ENCODE measurements at regions not wholly inside any gene's neighbourhood (a gene's known extent, or its start where the extent isn't known, plus 50 kb on each side); places are given as distances from the start of the nearest gene placed in this dataset.
"Not testable (repeated sequence)": the region's sequence is repeated elsewhere in the genome, so short reads cannot be mapped to it uniquely, and the experiment has no call there.

GRCh38 chr4:117692538-117692937 is 341.7 kb upstream of the NDST3 start:
- H3K36me3 Mint-ChIP-seq (ENCODE audit: low read depth): no peaks in the 10 kb centered on the region
- H3K4me1 Mint-ChIP-seq (ENCODE audit: low read depth): no peaks in the 10 kb centered on the region
- no peak for DNase-seq (ENCODE audit: low spot score)
- no peaks in the 10 kb centered on the region for H3K9me3 Mint-ChIP-seq
- H3K27me3 Mint-ChIP-seq (ENCODE audit: low read depth): no peaks in the 10 kb centered on the region
- intact Hi-C loops (cut with micrococcal nuclease): no loop called here
- no peak overlapping the region for H3K4me3 Mint-ChIP-seq (ENCODE audit: low read depth)
- H3K27ac Mint-ChIP-seq: no peak overlapping the region

GRCh38 chr4:117699595-117699994 is 334.7 kb upstream of the NDST3 start:
- Mint-ChIP-seq H3K4me1 (ENCODE audit: low read depth) (no peaks in the 10 kb centered on the region), H3K36me3 (ENCODE audit: low read depth) (no peaks in the 10 kb centered on the region), H3K27me3 (ENCODE audit: low read depth) (no peaks in the 10 kb centered on the region), H3K9me3 (no peaks in the 10 kb centered on the region), H3K4me3 (ENCODE audit: low read depth) (no peak overlapping the region), H3K27ac (no peak overlapping the region)
- DNase-seq (ENCODE audit: low spot score): no peak
- intact Hi-C loops (cut with micrococcal nuclease): no loop called here

GRCh38 chr4:117700111-117700892 is 334.0 kb upstream of the NDST3 start:
- H3K9me3 Mint-ChIP-seq: no peaks in the 10 kb centered on the region
- H3K4me1 Mint-ChIP-seq (ENCODE audit: low read depth): no peaks in the 10 kb centered on the region
- H3K36me3 Mint-ChIP-seq (ENCODE audit: low read depth): no peaks in the 10 kb centered on the region
- no peak overlapping the region for H3K4me3 Mint-ChIP-seq (ENCODE audit: low read depth)
- intact Hi-C loops (cut with micrococcal nuclease): no loop called here
- DNase-seq (ENCODE audit: low spot score): no peak
- no peak overlapping the region for H3K27ac Mint-ChIP-seq
- H3K27me3 Mint-ChIP-seq (ENCODE audit: low read depth): no peaks in the 10 kb centered on the region

- H3K27me3 Mint-ChIP-seq (ENCODE audit: low read depth): no peaks in the 10 kb centered on the region
- no peak overlapping the region for H3K4me3 Mint-ChIP-seq (ENCODE audit: low read depth)
- no peaks in the 10 kb centered on the region for H3K4me1 Mint-ChIP-seq (ENCODE audit: low read depth)
- H3K9me3 Mint-ChIP-seq: peaks cover 9% of the 10 kb centered on the region
- DNase-seq (ENCODE audit: low spot score): no peak
- intact Hi-C loops (cut with micrococcal nuclease): no loop called here
- H3K36me3 Mint-ChIP-seq (ENCODE audit: low read depth): no peaks in the 10 kb centered on the region
- H3K27ac Mint-ChIP-seq: no peak overlapping the region
Observed at GRCh38 chr4:117702353-117702752, 331.9 kb upstream of the NDST3 start.

- H3K27me3 Mint-ChIP-seq (ENCODE audit: low read depth): no peaks in the 10 kb centered on the region
- H3K36me3 Mint-ChIP-seq (ENCODE audit: low read depth): no peaks in the 10 kb centered on the region
- H3K9me3 Mint-ChIP-seq: peaks cover 21% of the 10 kb centered on the region
- no peak for DNase-seq (ENCODE audit: low spot score)
- H3K27ac Mint-ChIP-seq: no peak overlapping the region
- intact Hi-C loops (cut with micrococcal nuclease): no loop called here
- no peaks in the 10 kb centered on the region for H3K4me1 Mint-ChIP-seq (ENCODE audit: low read depth)
- H3K4me3 Mint-ChIP-seq (ENCODE audit: low read depth): no peak overlapping the region
Observed at GRCh38 chr4:117704721-117705120, 329.6 kb upstream of the NDST3 start.

GRCh38 chr4:117740736-117741135 is 293.6 kb upstream of the NDST3 start:
- no peaks in the 10 kb centered on the region for H3K4me1 Mint-ChIP-seq (ENCODE audit: low read depth)
- no peak for DNase-seq (ENCODE audit: low spot score)
- H3K27me3 Mint-ChIP-seq (ENCODE audit: low read depth): no peaks in the 10 kb centered on the region
- no peaks in the 10 kb centered on the region for H3K9me3 Mint-ChIP-seq
- intact Hi-C loops (cut with micrococcal nuclease): loop anchor here (10.0 kb wide), 1 partner anchor 274 kb away; no protein-coding TSS in a partner anchor
- H3K27ac Mint-ChIP-seq: no peak overlapping the region
- no peaks in the 10 kb centered on the region for H3K36me3 Mint-ChIP-seq (ENCODE audit: low read depth)
- no peak overlapping the region for H3K4me3 Mint-ChIP-seq (ENCODE audit: low read depth)

- not testable (repeated sequence) for H3K27ac Mint-ChIP-seq; H3K36me3 Mint-ChIP-seq (ENCODE audit: low read depth)
Observed at GRCh38 chr4:117745379-117745778, 288.9 kb upstream of the NDST3 start.

GRCh38 chr4:117755438-117755837 is 278.8 kb upstream of the NDST3 start:
- Mint-ChIP-seq H3K4me3 (ENCODE audit: low read depth) (no peak overlapping the region), H3K9me3 (no peaks in the 10 kb centered on the region), H3K36me3 (ENCODE audit: low read depth) (no peaks in the 10 kb centered on the region), H3K4me1 (ENCODE audit: low read depth) (no peaks in the 10 kb centered on the region), H3K27ac (no peak overlapping the region), H3K27me3 (ENCODE audit: low read depth) (no peaks in the 10 kb centered on the region)
- no peak for DNase-seq (ENCODE audit: low spot score)
- intact Hi-C loops (cut with micrococcal nuclease): no loop called here

More at GRCh38 chr4:117745379-117745778, 288.9 kb upstream of the NDST3 start:
- DNase-seq (ENCODE audit: low spot score); H3K27me3 Mint-ChIP-seq (ENCODE audit: low read depth); H3K4me3 Mint-ChIP-seq (ENCODE audit: low read depth); H3K9me3 Mint-ChIP-seq; H3K4me1 Mint-ChIP-seq (ENCODE audit: low read depth): not testable (repeated sequence)
- intact Hi-C loops (cut with micrococcal nuclease): loop anchor here (10.0 kb wide), 1 partner anchor 269 kb away; no protein-coding TSS in a partner anchor

- no peaks in the 10 kb centered on the region for H3K27me3 Mint-ChIP-seq (ENCODE audit: low read depth)
- no peak overlapping the region for H3K4me3 Mint-ChIP-seq (ENCODE audit: low read depth)
- H3K4me1 Mint-ChIP-seq (ENCODE audit: low read depth): no peaks in the 10 kb centered on the region
- no peak for DNase-seq (ENCODE audit: low spot score)
- no peak overlapping the region for H3K27ac Mint-ChIP-seq
- H3K9me3 Mint-ChIP-seq: no peaks in the 10 kb centered on the region
- no peaks in the 10 kb centered on the region for H3K36me3 Mint-ChIP-seq (ENCODE audit: low read depth)
- intact Hi-C loops (cut with micrococcal nuclease): no loop called here
Observed at GRCh38 chr4:117768610-117769009, 265.7 kb upstream of the NDST3 start.

GRCh38 chr4:117770269-117771102 is 263.8 kb upstream of the NDST3 start:
- H3K4me3 Mint-ChIP-seq (ENCODE audit: low read depth): no peak overlapping the region
- no peaks in the 10 kb centered on the region for H3K9me3 Mint-ChIP-seq
- no peak overlapping the region for H3K27ac Mint-ChIP-seq
- H3K27me3 Mint-ChIP-seq (ENCODE audit: low read depth): no peaks in the 10 kb centered on the region
- intact Hi-C loops (cut with micrococcal nuclease): no loop called here
- no peaks in the 10 kb centered on the region for H3K4me1 Mint-ChIP-seq (ENCODE audit: low read depth)
- H3K36me3 Mint-ChIP-seq (ENCODE audit: low read depth): no peaks in the 10 kb centered on the region
- no peak for DNase-seq (ENCODE audit: low spot score)

- H3K36me3 Mint-ChIP-seq (ENCODE audit: low read depth): no peaks in the 10 kb centered on the region
- H3K4me3 Mint-ChIP-seq (ENCODE audit: low read depth): no peak overlapping the region
- no peaks in the 10 kb centered on the region for H3K27me3 Mint-ChIP-seq (ENCODE audit: low read depth)
- H3K4me1 Mint-ChIP-seq (ENCODE audit: low read depth): no peaks in the 10 kb centered on the region
- H3K27ac Mint-ChIP-seq: no peak overlapping the region
- H3K9me3 Mint-ChIP-seq: no peaks in the 10 kb centered on the region
- intact Hi-C loops (cut with micrococcal nuclease): no loop called here
- DNase-seq (ENCODE audit: low spot score): no peak
Observed at GRCh38 chr4:117771647-117772337, 262.5 kb upstream of the NDST3 start.

GRCh38 chr4:117773064-117773936 is 261.0 kb upstream of the NDST3 start:
- H3K27ac Mint-ChIP-seq: no peak overlapping the region
- H3K4me1 Mint-ChIP-seq (ENCODE audit: low read depth): no peaks in the 10 kb centered on the region
- no peaks in the 10 kb centered on the region for H3K9me3 Mint-ChIP-seq
- H3K4me3 Mint-ChIP-seq (ENCODE audit: low read depth): no peak overlapping the region
- intact Hi-C loops (cut with micrococcal nuclease): no loop called here
- no peak for DNase-seq (ENCODE audit: low spot score)
- H3K36me3 Mint-ChIP-seq (ENCODE audit: low read depth): no peaks in the 10 kb centered on the region
- no peaks in the 10 kb centered on the region for H3K27me3 Mint-ChIP-seq (ENCODE audit: low read depth)

Data from activated T-helper 2 cell treated with anti-CD3 and anti-CD28 coated beads, Interferon-gamma antibody, Interleukin-2, Interleukin-4, amounts not matched to agents 10 μg/mL and 5 μg/mL and 100 μg/mL, durations not matched to agents 14 hours and 24 hours and 36 hours (primary cell).